GM18951 (cell line): ENCODE measurements at regions not wholly inside any gene's neighbourhood (a gene's known extent, or its start where the extent isn't known, plus 50 kb on each side); places are given as distances from the start of the nearest gene placed in this dataset.

Experiments used
- POLR2A ChIP-seq: IDR thresholded peaks from 4 replicates; pipeline ENCODE4 v1.6.1; 2011; ENCODE audit warnings: mild to moderate bottlenecking; ENCODE audit not compliant: insufficient read length, insufficient read depth; ENCODE audit errors: extremely low read depth
- in situ Hi-C: fragments of 300-500 bp; cut with MboI; formaldehyde crosslinking; loops from one replicate; pipeline ENCODE4 v1.12.0; 2022; ENCODE audit warnings: low sequenced_read_pairs, mixed read lengths, inconsistent platforms; ENCODE audit not compliant: unreplicated experiment

DNA sequence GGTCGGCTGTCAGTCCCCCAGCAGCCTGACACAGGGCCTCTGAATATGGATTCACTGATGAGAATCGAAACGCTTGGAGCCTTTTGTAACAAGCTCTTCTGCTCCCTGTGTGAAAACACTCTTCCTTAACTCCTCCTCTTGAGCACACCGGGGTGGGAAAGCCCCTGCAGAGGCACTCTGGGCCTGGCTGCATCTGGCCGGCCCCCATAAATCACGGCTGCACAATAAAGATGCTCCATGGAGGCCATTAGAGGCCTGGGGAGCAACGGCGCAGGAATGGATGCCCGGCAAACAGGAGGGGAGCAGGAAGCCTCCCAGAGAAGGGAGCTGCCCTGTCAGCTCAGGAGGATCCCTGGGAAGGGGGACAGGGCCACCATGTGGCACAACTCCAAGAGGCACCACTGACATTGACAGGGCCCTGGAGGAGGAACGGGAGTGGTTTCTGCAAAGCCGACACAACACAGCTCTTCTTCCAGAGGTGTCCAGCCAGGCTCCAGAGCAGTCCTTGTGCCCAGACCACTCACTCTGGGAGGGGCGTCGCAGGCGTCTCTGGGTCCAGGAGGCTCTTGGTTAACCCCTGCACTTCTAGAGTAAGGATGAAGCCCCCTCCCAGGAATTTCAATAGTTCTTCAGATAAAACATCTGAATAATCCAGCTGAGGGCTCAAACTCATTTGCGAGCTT lies 509.3 kb upstream of the PPP2R3A start:
- no peak for TF ChIP-seq POLR2A
- in situ Hi-C loops, result no loop called here

DNA sequence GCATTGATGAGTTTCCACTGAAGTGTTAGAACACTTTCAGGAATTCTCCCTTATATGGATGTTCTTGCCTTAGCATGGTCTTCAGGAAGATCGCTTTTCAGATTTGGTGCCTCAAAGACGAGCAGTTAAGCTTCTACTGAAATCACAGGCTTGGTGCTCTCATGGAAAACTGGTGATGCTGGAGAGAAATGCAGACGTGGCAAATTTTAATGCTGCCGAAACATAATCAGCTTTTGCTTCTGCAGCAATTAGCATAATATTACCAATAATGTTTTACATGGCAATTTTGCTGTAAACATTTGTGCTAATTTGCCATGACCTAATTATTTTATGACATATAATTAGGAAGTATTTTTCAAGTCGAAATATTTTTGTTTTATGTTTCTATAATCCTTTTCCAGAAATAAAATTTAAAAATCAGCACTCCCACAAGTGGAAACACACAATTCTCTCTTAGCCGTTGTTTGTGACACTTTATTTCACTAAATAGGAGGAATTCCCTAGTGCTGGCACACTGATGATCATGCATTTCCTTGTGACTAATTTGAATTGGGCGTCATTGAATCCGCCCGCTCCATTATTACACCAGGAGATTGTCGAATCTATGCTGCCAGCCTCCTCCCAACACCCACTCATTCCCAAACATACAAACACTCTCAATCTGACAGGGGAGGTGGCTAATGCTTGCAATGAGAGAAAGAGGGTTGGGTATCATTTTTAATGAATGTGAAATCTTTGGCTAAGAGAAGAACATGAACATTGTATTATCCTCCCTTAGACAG lies 506.8 kb upstream of the PPP2R3A start:
- in situ Hi-C loops, result no loop called here
- TF ChIP-seq POLR2A, result no peak

DNA sequence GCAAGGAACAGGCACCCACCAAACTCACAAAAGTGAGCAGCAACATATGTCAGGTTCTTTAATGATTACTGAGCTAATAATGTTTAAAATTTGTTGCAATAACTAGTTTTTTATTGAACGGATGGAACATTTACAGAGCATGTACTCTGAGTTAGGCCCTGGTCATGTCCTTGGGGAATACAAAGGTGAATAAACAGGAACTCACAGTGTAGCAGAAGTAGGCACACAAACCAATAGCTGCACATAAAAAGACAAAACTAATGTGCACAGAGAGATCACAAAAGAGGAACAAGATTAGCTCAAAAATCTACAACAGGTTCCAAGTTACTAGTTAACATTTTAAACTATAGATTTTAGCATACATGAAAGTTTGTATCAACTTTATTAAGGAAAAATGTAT lies 505.3 kb upstream of the PPP2R3A start:
- in situ Hi-C loops, result no loop called here
- TF ChIP-seq POLR2A, result no peak

DNA sequence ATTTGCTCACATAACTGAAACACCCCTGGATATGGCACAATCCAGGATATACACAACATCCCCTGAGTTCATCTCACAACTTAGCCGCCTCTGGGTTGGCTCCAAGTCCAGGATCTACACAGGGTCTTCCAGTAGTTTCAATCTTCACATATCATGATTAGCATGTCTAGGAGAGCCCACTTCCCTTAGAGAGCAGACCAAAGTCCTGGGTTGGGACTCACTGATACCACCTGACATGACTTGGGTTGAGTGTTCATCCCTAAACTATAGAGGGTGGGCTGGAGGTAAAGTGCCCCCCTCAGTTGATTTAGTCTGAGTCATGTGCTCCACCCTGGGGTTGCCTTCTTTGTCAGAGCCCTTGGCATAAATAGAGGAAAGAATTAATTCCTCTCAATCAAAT lies 493.6 kb upstream of the PPP2R3A start:
- no peak for TF ChIP-seq POLR2A
- in situ Hi-C loops, result no loop called here

DNA sequence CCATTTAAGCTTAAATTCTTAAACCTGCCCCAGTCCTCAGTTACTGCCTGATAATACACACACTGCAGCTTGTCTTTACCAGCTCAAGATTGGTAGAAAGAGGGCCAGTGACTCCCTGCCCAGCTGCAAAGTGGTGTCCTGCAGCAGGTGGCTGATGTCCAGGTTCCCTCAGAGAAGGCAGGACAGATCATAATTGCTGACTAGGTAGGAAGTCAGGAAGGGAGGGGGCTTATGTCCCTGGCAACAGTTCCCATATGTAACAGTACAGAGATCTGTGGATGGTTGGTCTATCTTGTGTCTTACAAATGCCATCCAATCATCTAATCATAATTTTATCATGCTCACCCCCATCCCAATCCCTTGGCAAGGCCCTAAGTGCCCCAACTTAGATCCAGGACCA lies 492.1 kb upstream of the PPP2R3A start:
- in situ Hi-C loops, result no loop called here

DNA sequence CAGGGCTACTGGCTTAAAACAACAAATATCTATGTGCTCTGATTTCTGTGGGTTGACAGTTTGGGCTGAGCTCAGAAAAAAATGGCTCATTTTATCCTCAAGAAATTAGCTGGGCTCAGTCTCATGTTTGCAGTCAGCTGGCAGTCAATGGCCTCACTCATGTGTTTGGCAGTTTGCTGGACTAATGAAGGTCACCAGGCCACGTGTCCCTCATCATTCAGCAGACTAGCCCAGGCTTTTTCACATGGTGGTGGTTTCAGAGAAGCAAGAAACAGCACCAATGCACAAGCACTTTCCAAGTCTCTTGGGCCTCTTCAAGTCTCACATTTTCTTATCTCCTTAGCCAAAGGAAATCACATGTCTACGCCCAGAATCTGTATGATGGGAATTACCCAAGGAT lies 478.3 kb upstream of the PPP2R3A start:
- in situ Hi-C loops, result no loop called here
- TF ChIP-seq POLR2A, result no peak

More for the DNA sequence above, 492.1 kb upstream of the PPP2R3A start:
- no peak for TF ChIP-seq POLR2A

DNA sequence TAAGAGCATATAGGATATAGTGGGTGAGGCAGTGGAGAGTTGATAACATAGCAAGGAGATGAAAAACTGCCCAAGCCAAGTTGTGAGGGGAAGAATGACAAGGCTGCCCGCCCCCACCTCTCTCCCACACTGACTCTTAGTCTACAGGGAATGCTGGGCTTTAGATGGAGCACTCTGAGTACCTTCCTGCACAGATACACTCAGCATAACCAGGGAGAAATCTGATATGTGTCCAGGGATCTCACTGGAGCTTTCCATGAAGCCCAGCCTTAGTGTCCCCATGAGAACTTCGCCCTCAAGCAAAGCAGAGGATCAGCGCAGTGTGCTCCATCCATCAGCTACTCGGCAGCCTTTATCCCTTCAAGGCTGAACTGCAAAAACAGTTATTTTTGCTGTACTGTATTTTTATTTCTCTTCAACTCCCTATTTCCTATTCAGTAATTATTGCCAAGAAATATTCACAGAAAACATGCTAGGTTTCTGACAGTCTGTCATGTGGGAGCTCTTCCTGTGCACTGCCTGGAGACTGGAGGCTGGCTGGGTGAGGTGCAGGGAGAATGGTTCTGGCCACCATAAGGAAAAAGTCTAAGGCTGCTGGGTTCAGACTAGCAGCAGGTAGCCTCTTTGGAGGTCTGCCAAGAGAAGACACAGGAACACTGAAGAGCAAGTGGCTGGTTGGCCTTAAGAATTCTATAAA lies 475.2 kb upstream of the PPP2R3A start:
- in situ Hi-C loops, result no loop called here
- TF ChIP-seq POLR2A, result no peak

DNA sequence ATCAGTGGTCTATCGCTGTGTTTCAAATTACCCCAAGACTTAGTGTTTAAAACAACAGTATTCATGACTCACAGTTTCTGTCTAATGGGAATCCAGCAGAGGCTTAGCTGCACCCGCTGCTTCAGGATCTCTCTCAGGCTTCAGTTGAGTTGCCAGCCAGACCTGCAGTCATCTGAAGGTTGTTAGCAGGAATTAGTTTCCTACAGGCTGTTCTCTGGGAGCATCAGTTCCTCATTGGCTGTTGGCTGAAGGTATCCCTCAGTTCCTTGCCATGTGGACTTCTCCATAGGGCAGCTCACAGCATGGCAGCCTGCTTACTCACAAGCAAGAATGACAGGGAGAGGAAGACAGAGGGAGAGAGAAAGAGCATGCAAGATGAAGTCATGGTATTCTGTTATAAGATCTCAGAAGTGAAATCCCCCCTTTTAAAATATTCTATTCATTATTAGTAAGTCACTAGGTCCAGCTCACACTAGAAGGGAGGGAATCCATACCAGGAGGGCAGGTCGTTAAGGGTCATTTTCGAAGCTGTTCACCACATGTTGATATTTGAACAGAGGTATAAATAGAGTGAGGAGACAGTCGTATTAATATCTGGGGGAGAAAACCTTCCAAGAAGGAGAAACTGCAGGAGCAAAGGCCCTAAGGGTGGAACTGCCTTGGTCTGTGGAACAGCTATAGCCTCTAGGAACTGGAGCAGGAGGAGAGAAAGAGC lies 473.9 kb upstream of the PPP2R3A start:
- in situ Hi-C loops, result no loop called here
- TF ChIP-seq POLR2A, result no peak

DNA sequence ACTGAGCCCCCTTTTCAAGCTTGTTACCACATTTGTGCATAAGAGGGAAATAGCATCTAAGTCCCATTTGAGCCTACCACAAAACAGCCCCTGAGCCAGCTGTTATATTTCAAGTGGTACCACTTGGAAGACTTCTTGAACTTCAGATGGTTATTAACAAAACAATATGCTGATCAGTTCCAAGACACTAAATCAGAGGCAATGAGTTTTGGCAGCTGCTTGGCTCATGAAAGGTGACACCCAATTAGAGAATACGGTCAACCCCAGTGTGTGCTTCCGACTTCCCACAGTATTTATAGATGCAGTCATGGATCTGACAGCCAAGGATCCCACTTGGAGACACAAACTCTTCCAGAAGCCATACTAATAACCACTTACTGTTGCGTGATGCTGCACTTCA lies 469.6 kb upstream of the PPP2R3A start:
- in situ Hi-C loops, result no loop called here
- no peak for TF ChIP-seq POLR2A

DNA sequence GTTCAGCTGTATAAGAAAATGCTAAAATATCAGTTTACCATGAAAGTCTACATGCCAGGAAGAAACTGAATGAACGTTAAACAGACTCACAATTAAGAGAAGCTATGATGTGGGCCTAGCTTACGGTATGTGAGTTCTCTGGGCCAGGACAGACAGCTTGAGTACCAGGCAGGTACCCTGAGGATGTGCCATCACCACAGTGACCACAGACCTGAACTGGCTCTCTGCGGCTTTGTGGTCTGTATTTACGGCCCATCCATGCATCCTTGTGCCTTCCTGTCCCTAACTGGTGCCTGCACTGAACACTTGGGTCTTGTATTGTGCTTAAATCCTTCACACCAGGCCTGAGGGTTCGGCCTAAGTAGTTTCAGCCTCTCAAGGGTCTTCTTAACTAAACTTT lies 467.5 kb upstream of the PPP2R3A start:
- no peak for TF ChIP-seq POLR2A

DNA sequence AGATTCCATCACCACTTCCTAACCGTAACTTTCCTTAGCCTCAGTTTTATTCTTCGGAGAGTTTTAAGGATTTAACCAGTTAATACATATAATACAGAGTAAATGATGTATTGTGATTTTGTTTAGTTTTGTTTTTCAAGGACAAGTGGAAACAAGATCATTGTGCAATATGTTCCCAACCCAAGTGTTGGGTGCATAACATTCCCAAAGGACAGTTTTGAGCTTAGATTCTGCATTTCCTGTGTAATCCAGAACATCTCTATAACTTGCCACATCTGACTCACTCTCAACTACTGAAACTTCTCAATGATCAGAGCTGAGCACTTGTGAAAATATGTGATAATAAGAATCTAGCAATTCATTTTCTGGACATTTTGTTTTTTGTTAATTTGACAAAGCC lies 466.1 kb upstream of the PPP2R3A start:
- in situ Hi-C loops, result no loop called here
- no peak for TF ChIP-seq POLR2A

More for the DNA sequence above, 467.5 kb upstream of the PPP2R3A start:
- in situ Hi-C loops, result no loop called here

DNA sequence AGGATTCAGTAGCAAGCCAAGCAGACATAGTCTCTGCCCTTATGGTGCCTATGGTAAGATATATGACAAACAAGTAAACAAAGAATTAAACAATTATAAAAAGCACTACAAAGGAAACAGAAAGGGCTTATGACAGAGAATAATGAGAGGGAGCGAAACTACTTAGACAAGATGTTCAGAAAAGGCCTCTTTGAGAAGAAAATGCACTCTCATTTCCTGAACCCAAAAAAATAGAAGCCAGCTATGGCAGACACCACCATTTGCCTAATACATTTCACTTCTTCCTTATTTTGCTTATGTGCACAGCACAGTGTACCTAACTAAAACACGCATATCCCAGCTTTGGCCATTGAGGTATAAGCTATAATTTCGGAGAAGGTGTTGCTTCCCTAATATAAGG lies 465.5 kb upstream of the PPP2R3A start:
- no peak for TF ChIP-seq POLR2A
- in situ Hi-C loops, result loop anchor here (25.0 kb wide), 1 partner anchor 713 kb away; the partner anchor contains the start of gene EPHB1
